PC-9 (cell line): ENCODE measurements at regions not wholly inside any gene's neighbourhood (a gene's known extent, or its start where the extent isn't known, plus 50 kb on each side); places are given as distances from the start of the nearest gene placed in this dataset.

Experiments
- EZH2 ChIP-seq: fragments of 200-600 bp; sonication (generic); IDR thresholded peaks from 2 replicates; pipeline ENCODE4 v1.8.0; 2017; ENCODE audit warnings: antibody characterized with exemption, low read depth
- TF ChIP-seq, protein P1 (sequence below): fragments of 200-600 bp; sonication (generic); conservative IDR thresholded peaks from 2 replicates; pipeline ENCODE4 v1.6.1; 2017; ENCODE audit warnings: mixed run types, antibody characterized with exemption, mild to moderate bottlenecking, moderate library complexity

DNA sequence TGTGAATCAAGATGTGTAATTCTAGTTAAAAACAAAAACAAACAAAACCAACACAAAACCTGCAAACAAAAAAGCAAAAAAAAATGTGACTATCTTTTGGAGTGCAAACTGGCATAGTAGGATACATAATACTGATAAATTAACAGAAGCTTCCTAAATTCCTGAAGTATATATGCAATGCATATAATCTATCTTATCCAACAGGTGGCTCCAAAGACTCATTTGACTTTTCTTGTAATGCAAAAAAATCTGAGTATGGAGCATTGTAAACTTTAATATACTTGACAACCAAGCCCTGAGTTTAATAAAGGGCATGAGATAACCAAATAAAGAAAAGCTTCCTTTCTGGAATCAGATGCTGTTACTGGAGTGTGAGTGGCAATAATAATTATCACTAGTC is 1003.6 kb downstream of the FSCB start:
- TF ChIP-seq, protein P1, sequence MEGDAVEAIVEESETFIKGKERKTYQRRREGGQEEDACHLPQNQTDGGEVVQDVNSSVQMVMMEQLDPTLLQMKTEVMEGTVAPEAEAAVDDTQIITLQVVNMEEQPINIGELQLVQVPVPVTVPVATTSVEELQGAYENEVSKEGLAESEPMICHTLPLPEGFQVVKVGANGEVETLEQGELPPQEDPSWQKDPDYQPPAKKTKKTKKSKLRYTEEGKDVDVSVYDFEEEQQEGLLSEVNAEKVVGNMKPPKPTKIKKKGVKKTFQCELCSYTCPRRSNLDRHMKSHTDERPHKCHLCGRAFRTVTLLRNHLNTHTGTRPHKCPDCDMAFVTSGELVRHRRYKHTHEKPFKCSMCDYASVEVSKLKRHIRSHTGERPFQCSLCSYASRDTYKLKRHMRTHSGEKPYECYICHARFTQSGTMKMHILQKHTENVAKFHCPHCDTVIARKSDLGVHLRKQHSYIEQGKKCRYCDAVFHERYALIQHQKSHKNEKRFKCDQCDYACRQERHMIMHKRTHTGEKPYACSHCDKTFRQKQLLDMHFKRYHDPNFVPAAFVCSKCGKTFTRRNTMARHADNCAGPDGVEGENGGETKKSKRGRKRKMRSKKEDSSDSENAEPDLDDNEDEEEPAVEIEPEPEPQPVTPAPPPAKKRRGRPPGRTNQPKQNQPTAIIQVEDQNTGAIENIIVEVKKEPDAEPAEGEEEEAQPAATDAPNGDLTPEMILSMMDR: peak; percentile 40; the same call in 1 of the 2 replicates
- TF ChIP-seq EZH2: no peak
